ENCODE measurements at regions not wholly inside any gene's neighbourhood (a gene's known extent, or its start where the extent isn't known, plus 50 kb on each side); places are given as distances from the start of the nearest gene placed in this dataset.

DNA sequence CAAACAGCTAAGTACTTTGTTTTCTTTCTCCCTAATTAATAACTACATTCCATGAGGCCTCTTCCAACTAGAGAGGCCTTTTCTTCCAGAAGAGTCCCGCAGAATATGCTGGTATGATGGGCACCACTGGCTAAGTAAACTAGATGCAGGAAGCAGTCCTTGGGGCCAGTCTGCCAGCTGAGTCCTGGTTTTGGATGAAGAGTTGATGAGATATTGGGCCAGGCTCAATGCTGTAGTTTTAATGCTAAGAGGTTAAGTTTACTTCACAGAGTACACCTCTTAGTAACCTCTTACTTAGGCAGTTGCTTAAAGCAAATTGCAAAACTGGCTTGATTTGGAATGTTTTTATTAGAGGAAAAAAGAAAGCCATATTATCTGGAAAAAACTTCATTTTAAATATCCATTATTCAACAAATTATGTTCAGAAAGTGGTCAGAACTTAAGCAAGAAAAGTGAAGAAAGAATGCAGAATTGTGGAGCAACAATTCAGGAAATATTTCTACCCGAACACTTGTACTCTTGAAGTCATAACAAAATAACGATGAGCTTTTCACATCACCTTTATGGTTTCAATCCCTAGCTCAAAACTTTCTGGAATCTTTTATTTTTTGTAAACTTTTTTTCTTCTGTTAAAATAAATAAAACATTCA is 178.4 kb upstream of the CDIN1 start:
- no peak for DNase-seq
- no peak overlapping the region for H3K9ac ChIP-seq (ENCODE audit: extremely low read depth, insufficient read length, low read length)
- H3K18ac ChIP-seq (ENCODE audit: insufficient read length, low read depth, low read length): no peak overlapping the region
- no peaks in the 10 kb centered on the region for H3K9me3 ChIP-seq (ENCODE audit: control insufficient read depth, low read depth, low read length)
- no peak overlapping the region for H4K5ac ChIP-seq (ENCODE audit: insufficient read length, low read depth, low read length)
- no peaks in the 10 kb centered on the region for H3K79me1 ChIP-seq (ENCODE audit: insufficient read depth, low read depth, low read length, poor library complexity, severe bottlenecking)
- H3K79me2 ChIP-seq (ENCODE audit: insufficient read depth, low read length): no peaks in the 10 kb centered on the region
- no peak overlapping the region for H4K91ac ChIP-seq (ENCODE audit: insufficient read length, low read depth, low read length)
- no peaks in the 10 kb centered on the region for H4K20me1 ChIP-seq (ENCODE audit: control insufficient read depth, insufficient read depth, insufficient read length)
- H2BK12ac ChIP-seq (ENCODE audit: insufficient read length, low read depth, low read length): no peak overlapping the region
- H3K4me2 ChIP-seq (ENCODE audit: insufficient read depth, insufficient read length, low read length): no peak overlapping the region
- H2BK20ac ChIP-seq (ENCODE audit: low read depth, low read length, poor library complexity, severe bottlenecking): no peak overlapping the region
- H2AFZ ChIP-seq (ENCODE audit: low read length): no peak overlapping the region
- WGBS (ENCODE audit: extremely low coverage, insufficient read length, low lambda C conversion rate): no CpG with 5 or more reads among the region's 3 CpGs
- Mint-ChIP-seq H3K27ac (no peak overlapping the region), H3K36me3 (ENCODE audit: insufficient read depth in 1 of 3, low read depth in 3 of 3) (no peaks in the 10 kb centered on the region), H3K4me1 (peaks cover 24 to 28% of the 10 kb centered on the region in 2 experiments), H3K4me3 (no peak overlapping the region), H3K9me3 (no peaks in the 10 kb centered on the region), H3K27me3 (ENCODE audit: low read depth) (no peaks in the 10 kb centered on the region; the same call in 1 of the 2 replicates)
- H4K8ac ChIP-seq (replicated peaks; ENCODE audit: insufficient read length, low read depth, low read length): no peak overlapping the region
- H3K4me1 ChIP-seq (ENCODE audit: insufficient read depth, low read length): no peaks in the 10 kb centered on the region
- no peak overlapping the region for H3K27ac ChIP-seq (ENCODE audit: insufficient read length, low read depth, low read length)
- no peak overlapping the region for H3K56ac ChIP-seq (ENCODE audit: insufficient read length, low read depth, low read length)
- H2AK5ac ChIP-seq (ENCODE audit: insufficient read length, low read length): no peak overlapping the region
- no peak overlapping the region for H3K4ac ChIP-seq (ENCODE audit: low read depth, low read length)
- no peak overlapping the region for H3K14ac ChIP-seq (ENCODE audit: insufficient read depth, low read length)
- H3T11ph ChIP-seq (ENCODE audit: low read length): no peak overlapping the region
- H3K23ac ChIP-seq (ENCODE audit: insufficient read length, low read depth, low read length): no peak overlapping the region
- no peak for TF ChIP-seq CTCF (conservative IDR thresholded peaks at IDR 0.05)
- no peak overlapping the region for H2BK15ac ChIP-seq (ENCODE audit: low read depth, low read length)
- H3K27me3 ChIP-seq (ENCODE audit: insufficient read depth, low read length): no peaks in the 10 kb centered on the region
- no peak overlapping the region for H2BK120ac ChIP-seq (ENCODE audit: low read depth, low read length, poor library complexity, severe bottlenecking)
- no peak overlapping the region for H2BK5ac ChIP-seq (ENCODE audit: insufficient read length, low read length)
- no peaks in the 10 kb centered on the region for H3K23me2 ChIP-seq (ENCODE audit: insufficient read length, low read depth, low read length, poor library complexity, severe bottlenecking)

Measured in H9 (cell line).